IMR-90 (cell line): ENCODE measurements at regions not wholly inside any gene's neighbourhood (a gene's known extent, or its start where the extent isn't known, plus 50 kb on each side); places are given as distances from the start of the nearest gene placed in this dataset.
"Not testable (repeated sequence)": the region's sequence is repeated elsewhere in the genome, so short reads cannot be mapped to it uniquely, and the experiment has no call there.

ENCODE experiments used
- CTCF ChIP-seq: conservative IDR thresholded peaks from 2 replicates; pipeline ENCODE4 v1.5.1; 2012; ENCODE audit warnings: mild to moderate bottlenecking, low read depth, low read length, improper control_type of control experiment
- SMC3 ChIP-seq: fragments of 150-350 bp; IDR thresholded peaks from 2 replicates; pipeline ENCODE4 v1.6.1; 2016; ENCODE audit warnings: low read depth, mild to moderate bottlenecking, antibody characterized with exemption, low read length, moderate library complexity

GRCh38 chr4:159715180-159715579 is 612.3 kb downstream of the RAPGEF2 start:
- not testable (repeated sequence) for TF ChIP-seq CTCF, SMC3
